ENCODE measurements at regions not wholly inside any gene's neighbourhood (a gene's known extent, or its start where the extent isn't known, plus 50 kb on each side); places are given as distances from the start of the nearest gene placed in this dataset.

- TF ChIP-seq REST (IDR thresholded peaks at IDR 0.05) (no peak), CBX2 (IDR thresholded peaks at IDR 0.05; ENCODE audit: borderline replicate concordance, low read depth) (no peak), HOXB13 (CRISPR knock-in tag; IDR thresholded peaks at IDR 0.05; ENCODE audit: low read depth) (no peak), RAD21 (conservative IDR thresholded peaks at IDR 0.05 in 1 of 2, IDR thresholded peaks at IDR 0.05 in 1 of 2) (no peak)
Measured at GRCh38 chr10:14383266-14383665, 52.5 kb upstream of the FRMD4A start (continued).

GRCh38 chr10:14382531-14382930 lies 51.8 kb upstream of the FRMD4A start:
- POLR2A ChIA-PET: no interaction called here
- DNase-seq (ENCODE audit: low read depth in 1 of 2, low spot score in 1 of 2) (no peak), FAIRE-seq (no peak), ATAC-seq (no peak)
- Histone ChIP-seq H3K4me3 (no peak overlapping the region), H3K4me1 (no peaks in the 10 kb centered on the region; the same call in 2 of the 3 replicates), H3K4me2 (no peak overlapping the region), H3K9me3 (no peaks in the 10 kb centered on the region), H3K27ac (no peak overlapping the region)
- WGBS (ENCODE audit: missing lambda C conversion rate): 46% methylated on average over 2 of the region's 2 CpGs
- TF ChIP-seq RNF2 (IDR thresholded peaks at IDR 0.05; ENCODE audit: borderline replicate concordance, low read depth) (no peak), ZNF302 (CRISPR knock-in tag; IDR thresholded peaks at IDR 0.05) (no peak), RCOR1 (IDR thresholded peaks at IDR 0.05; ENCODE audit: low read depth, low read length) (no peak), NR3C1 (IDR thresholded peaks at IDR 0.05) (no peak), HDAC2 (IDR thresholded peaks at IDR 0.05) (no peak)
- CTCF ChIA-PET: interaction anchor here (0.6 to 1.7 kb wide), 5 partner anchors 10 to 274 kb away, joined by 3 to 6 read pairs (median 3); no protein-coding TSS in a partner anchor

GRCh38 chr10:14382022-14382421 lies 51.3 kb upstream of the FRMD4A start:
- no peak for ATAC-seq
- Histone ChIP-seq H3K4me2 (no peak overlapping the region), H3K4me1 (no peaks in the 10 kb centered on the region; the same call in 2 of the 3 replicates), H3K4me3 (no peak overlapping the region), H3K9me3 (no peaks in the 10 kb centered on the region), H3K27ac (no peak overlapping the region)
- DNase-seq (ENCODE audit: low read depth in 1 of 2, low spot score in 1 of 2): no peak
- ChIA-PET POLR2A (no interaction called here), CTCF (interaction anchor here (0.6 to 1.7 kb wide), 3 partner anchors 10 to 273 kb away, joined by 3 to 6 read pairs (median 3); no protein-coding TSS in a partner anchor)
- WGBS (ENCODE audit: missing lambda C conversion rate): 7% methylated on average over 5 of the region's 5 CpGs
- FAIRE-seq: no peak
- no peak for TF ChIP-seq PBX3 (IDR thresholded peaks at IDR 0.05)
- TF ChIP-seq REST (IDR thresholded peaks at IDR 0.05): no peak
- no peak for TF ChIP-seq RAD21 (conservative IDR thresholded peaks at IDR 0.05 in 1 of 2, IDR thresholded peaks at IDR 0.05 in 1 of 2)
- no peak for TF ChIP-seq FOSB (CRISPR knock-in tag; IDR thresholded peaks at IDR 0.05)
- no peak for TF ChIP-seq EHF (CRISPR knock-in tag; IDR thresholded peaks at IDR 0.05)
- no peak for TF ChIP-seq MAX (IDR thresholded peaks at IDR 0.05)
- no peak for TF ChIP-seq ZFP36 (IDR thresholded peaks at IDR 0.05; ENCODE audit: borderline replicate concordance, partially characterized antibody)
- no peak for TF ChIP-seq MAFK (IDR thresholded peaks at IDR 0.05; ENCODE audit: partially characterized antibody)
- TF ChIP-seq RNF2 (IDR thresholded peaks at IDR 0.05; ENCODE audit: borderline replicate concordance, low read depth): no peak
- TF ChIP-seq NFE2L2 (conservative IDR thresholded peaks at IDR 0.05; ENCODE audit: low read length): no peak
- no peak for TF ChIP-seq BCL3 (IDR thresholded peaks at IDR 0.05)
- no peak for TF ChIP-seq SMC3 (IDR thresholded peaks at IDR 0.05)
- TF ChIP-seq NPAS2 (CRISPR knock-in tag; IDR thresholded peaks at IDR 0.05; ENCODE audit: borderline replicate concordance): no peak
- TF ChIP-seq KDM5A (IDR thresholded peaks at IDR 0.05): no peak
- TF ChIP-seq HEYL (CRISPR knock-in tag; IDR thresholded peaks at IDR 0.05): no peak
- no peak for TF ChIP-seq POLR2AphosphoS2 (conservative IDR thresholded peaks at IDR 0.05; ENCODE audit: low read length)
- no peak for TF ChIP-seq TFCP2L1 (CRISPR knock-in tag; IDR thresholded peaks at IDR 0.05)
